Ovary (tissue), 3 donors: ENCODE measurements at regions not wholly inside any gene's neighbourhood (a gene's known extent, or its start where the extent isn't known, plus 50 kb on each side); places are given as distances from the start of the nearest gene placed in this dataset.

Experiments
- CTCF ChIP-seq, 3 donors: fragments of 450-650 bp in 2 of 3; fragments of 200-600 bp in 1 of 3; IDR thresholded peaks; one replicate each; pipeline versions ENCODE4 v1.5.1 to v1.8.0; 2016 to 2022; ENCODE audit warnings: antibody characterized with exemption in 3 of 3, mild to moderate bottlenecking in 1 of 3
- EP300 ChIP-seq: sonication (generic); formaldehyde crosslinking; IDR thresholded peaks from one replicate; pipeline ENCODE4 v1.6.1; 2017; ENCODE audit warnings: antibody characterized with exemption
- POLR2A ChIP-seq: fragments of 450-650 bp; IDR thresholded peaks from one replicate; pipeline ENCODE4 v1.6.1; 2017; ENCODE audit warnings: antibody characterized with exemption, mild to moderate bottlenecking, moderate library complexity
- donor health status: DM: no; HTN: no; CAD: no.

- TF ChIP-seq POLR2A (no peak), CTCF (IDR thresholded peaks at IDR 0.05) (no peak), EP300 (no peak)
Measured at GRCh38 chr11:33544593-33545373, 155.8 kb downstream of the C11orf91 start.
